Esophagus muscularis mucosa (tissue), 4 donors: ENCODE measurements at regions not wholly inside any gene's neighbourhood (a gene's known extent, or its start where the extent isn't known, plus 50 kb on each side); places are given as distances from the start of the nearest gene placed in this dataset.

Experiments
- EP300 ChIP-seq: sonication (generic); formaldehyde crosslinking; IDR thresholded peaks from one replicate; pipeline ENCODE4 v1.6.1; 2017; ENCODE audit warnings: antibody characterized with exemption
- POLR2AphosphoS5 ChIP-seq, 2 donors: sonication (generic); formaldehyde crosslinking; IDR thresholded peaks; one replicate each; pipeline ENCODE4 v1.6.1; 2017; ENCODE audit warnings: antibody characterized with exemption in 2 of 2
- TF ChIP-seq, protein P1 (sequence below), 3 experiments: fragments of 200-600 bp in 2 of 3; fragments of 450-650 bp in 1 of 3; sonication (generic) in 2 of 3; IDR thresholded peaks; one replicate each; pipeline ENCODE4 v1.5.1; 2017 to 2019; ENCODE audit warnings: antibody characterized with exemption in 3 of 3, mild to moderate bottlenecking in 2 of 3, moderate library complexity in 1 of 3

- TF ChIP-seq, protein P1, sequence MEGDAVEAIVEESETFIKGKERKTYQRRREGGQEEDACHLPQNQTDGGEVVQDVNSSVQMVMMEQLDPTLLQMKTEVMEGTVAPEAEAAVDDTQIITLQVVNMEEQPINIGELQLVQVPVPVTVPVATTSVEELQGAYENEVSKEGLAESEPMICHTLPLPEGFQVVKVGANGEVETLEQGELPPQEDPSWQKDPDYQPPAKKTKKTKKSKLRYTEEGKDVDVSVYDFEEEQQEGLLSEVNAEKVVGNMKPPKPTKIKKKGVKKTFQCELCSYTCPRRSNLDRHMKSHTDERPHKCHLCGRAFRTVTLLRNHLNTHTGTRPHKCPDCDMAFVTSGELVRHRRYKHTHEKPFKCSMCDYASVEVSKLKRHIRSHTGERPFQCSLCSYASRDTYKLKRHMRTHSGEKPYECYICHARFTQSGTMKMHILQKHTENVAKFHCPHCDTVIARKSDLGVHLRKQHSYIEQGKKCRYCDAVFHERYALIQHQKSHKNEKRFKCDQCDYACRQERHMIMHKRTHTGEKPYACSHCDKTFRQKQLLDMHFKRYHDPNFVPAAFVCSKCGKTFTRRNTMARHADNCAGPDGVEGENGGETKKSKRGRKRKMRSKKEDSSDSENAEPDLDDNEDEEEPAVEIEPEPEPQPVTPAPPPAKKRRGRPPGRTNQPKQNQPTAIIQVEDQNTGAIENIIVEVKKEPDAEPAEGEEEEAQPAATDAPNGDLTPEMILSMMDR (IDR thresholded peaks at IDR 0.05) = no peak
- TF ChIP-seq EP300 (no peak), POLR2AphosphoS5 (IDR thresholded peaks at IDR 0.05) (no peak)
Measured at GRCh38 chr4:119682099-119682498, 53.5 kb upstream of the PDE5A start.
